Glutamatergic neuron (in vitro differentiated cells): ENCODE measurements at regions not wholly inside any gene's neighbourhood (a gene's known extent, or its start where the extent isn't known, plus 50 kb on each side); places are given as distances from the start of the nearest gene placed in this dataset.

Source experiments
- DNase-seq: peaks from one replicate; pipeline ENCODE4 v3.0.0; 2022
- H3K27ac Mint-ChIP-seq: one replicate; pipeline ENCODE4 v1.8.0; 2020; ENCODE audit warnings: mild to moderate bottlenecking, mixed read lengths, inconsistent platforms; ENCODE audit not compliant: unreplicated experiment
- H3K27me3 Mint-ChIP-seq: one replicate; pipeline ENCODE4 v1.8.0; 2020; ENCODE audit warnings: mild to moderate bottlenecking, moderate library complexity, mixed read lengths, inconsistent platforms; ENCODE audit not compliant: unreplicated experiment
- H3K36me3 Mint-ChIP-seq: one replicate; pipeline ENCODE4 v1.8.0; 2020; ENCODE audit warnings: mild to moderate bottlenecking, mixed read lengths, inconsistent platforms; ENCODE audit not compliant: unreplicated experiment
- H3K4me1 Mint-ChIP-seq: one replicate; pipeline ENCODE4 v1.8.0; 2020; ENCODE audit warnings: mild to moderate bottlenecking, low read depth, mixed read lengths, inconsistent platforms; ENCODE audit not compliant: unreplicated experiment
- H3K4me3 Mint-ChIP-seq: one replicate; pipeline ENCODE4 v1.8.0; 2020; ENCODE audit warnings: mild to moderate bottlenecking, mixed read lengths, inconsistent platforms; ENCODE audit not compliant: unreplicated experiment
- H3K9me3 Mint-ChIP-seq: one replicate; pipeline ENCODE4 v1.8.0; 2020; ENCODE audit warnings: mild to moderate bottlenecking, moderate library complexity, mixed read lengths, inconsistent platforms; ENCODE audit not compliant: unreplicated experiment
- CTCF ChIP-seq: fragments of 200-600 bp; sonication (generic); IDR thresholded peaks from one replicate; pipeline ENCODE4 v1.5.0; 2021; ENCODE audit not compliant: partially characterized antibody, unreplicated experiment

DNA sequence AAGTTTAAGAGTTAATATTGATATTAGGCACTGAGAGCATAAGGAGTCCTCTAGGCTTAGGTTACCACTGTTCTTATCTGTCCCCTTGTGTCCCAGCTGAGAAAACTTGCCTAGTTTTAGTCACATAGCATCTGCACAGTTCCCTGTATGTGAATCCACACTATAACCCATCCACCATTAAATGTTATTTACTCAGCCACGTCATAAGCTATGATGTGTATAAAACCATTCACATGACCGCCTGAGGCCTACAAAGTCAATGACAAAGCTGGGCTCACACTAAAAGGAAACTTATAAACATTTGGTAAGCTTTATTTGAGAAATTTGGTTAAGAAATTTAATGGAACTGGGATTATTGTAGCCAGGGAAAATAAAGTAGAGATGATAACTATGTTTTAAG lies 59.2 kb upstream of the TFAP2D start:
- Mint-ChIP-seq H3K27ac (no peak overlapping the region), H3K9me3 (no peaks in the 10 kb centered on the region), H3K27me3 (no peaks in the 10 kb centered on the region), H3K36me3 (peaks cover 4% of the 10 kb centered on the region), H3K4me3 (no peak overlapping the region), H3K4me1 (no peaks in the 10 kb centered on the region)
- TF ChIP-seq CTCF: no peak
- DNase-seq: no peak

GRCh38 chr6:50655848-50656453 lies 57.4 kb upstream of the TFAP2D start:
- Mint-ChIP-seq H3K9me3 (no peaks in the 10 kb centered on the region), H3K4me1 (no peaks in the 10 kb centered on the region), H3K27ac (no peak overlapping the region), H3K4me3 (no peak overlapping the region), H3K36me3 (no peaks in the 10 kb centered on the region), H3K27me3 (no peaks in the 10 kb centered on the region)
- peak; percentile 90 for TF ChIP-seq CTCF
- no peak for DNase-seq

- H3K36me3 Mint-ChIP-seq: no peaks in the 10 kb centered on the region
- TF ChIP-seq CTCF: no peak
- H3K4me3 Mint-ChIP-seq: no peak overlapping the region
- no peaks in the 10 kb centered on the region for H3K9me3 Mint-ChIP-seq
- no peak for DNase-seq
- no peaks in the 10 kb centered on the region for H3K4me1 Mint-ChIP-seq
- H3K27ac Mint-ChIP-seq: no peak overlapping the region
- no peaks in the 10 kb centered on the region for H3K27me3 Mint-ChIP-seq
Measured at GRCh38 chr6:50657513-50657912, 55.8 kb upstream of the TFAP2D start.

DNA sequence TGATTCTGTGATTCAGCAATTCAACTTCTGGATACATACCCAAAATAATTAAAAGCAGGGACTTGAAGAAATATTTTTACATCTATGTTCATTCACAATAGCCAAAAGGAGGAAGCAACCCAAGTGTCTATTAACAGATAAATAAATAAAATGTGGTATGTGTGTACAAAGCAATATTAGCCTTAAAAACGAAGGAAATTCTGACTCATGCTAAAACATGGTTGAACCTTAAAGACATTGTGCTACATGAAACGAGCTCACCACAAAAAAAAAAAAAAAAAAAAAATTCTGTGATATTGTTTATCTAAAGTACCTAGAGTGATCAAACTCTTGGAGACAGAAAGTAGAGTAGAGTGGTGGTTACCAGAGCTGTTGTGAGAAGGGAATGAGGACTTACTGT lies 54.8 kb upstream of the TFAP2D start:
- no peaks in the 10 kb centered on the region for H3K36me3 Mint-ChIP-seq
- no peaks in the 10 kb centered on the region for H3K4me1 Mint-ChIP-seq
- no peak for DNase-seq
- no peak for TF ChIP-seq CTCF
- no peaks in the 10 kb centered on the region for H3K27me3 Mint-ChIP-seq
- H3K27ac Mint-ChIP-seq: no peak overlapping the region
- H3K4me3 Mint-ChIP-seq: no peak overlapping the region
- H3K9me3 Mint-ChIP-seq: no peaks in the 10 kb centered on the region

DNA sequence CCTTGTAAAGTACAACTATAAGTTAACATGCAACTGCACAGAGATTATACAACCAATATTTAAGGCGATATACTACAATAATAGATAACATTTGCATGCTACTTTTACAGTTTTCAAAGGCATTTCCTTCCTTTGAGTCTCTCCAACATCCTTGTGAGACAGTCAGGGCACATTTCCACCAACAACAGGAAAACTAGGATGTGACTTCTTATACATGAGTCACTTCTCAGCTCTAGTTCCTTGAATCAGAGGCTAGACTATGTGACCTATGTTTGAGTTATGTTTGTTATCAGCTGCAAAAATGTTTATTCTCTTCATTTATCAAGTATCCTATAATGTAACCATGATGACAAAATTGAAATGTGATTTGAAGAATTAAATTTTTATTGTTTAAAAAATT lies 51.7 kb upstream of the TFAP2D start:
- Mint-ChIP-seq H3K36me3 (no peaks in the 10 kb centered on the region), H3K27me3 (no peaks in the 10 kb centered on the region), H3K4me3 (no peak overlapping the region), H3K27ac (no peak overlapping the region), H3K4me1 (no peaks in the 10 kb centered on the region), H3K9me3 (no peaks in the 10 kb centered on the region)
- no peak for TF ChIP-seq CTCF
- DNase-seq: no peak
